Panc1 (cell line): ENCODE measurements at regions not wholly inside any gene's neighbourhood (a gene's known extent, or its start where the extent isn't known, plus 50 kb on each side); places are given as distances from the start of the nearest gene placed in this dataset.

Source experiments
- CTCF ChIP-seq: fragments of 450-650 bp; IDR thresholded peaks from 2 replicates; pipeline ENCODE4 v1.5.1; 2017; ENCODE audit warnings: mild to moderate bottlenecking
- POLR2AphosphoS5 ChIP-seq: IDR thresholded peaks from 2 replicates; pipeline ENCODE4 v1.6.1; 2012; ENCODE audit warnings: mild to moderate bottlenecking, low read depth, low read length, moderate library complexity
- REST ChIP-seq, 2 experiments: IDR thresholded peaks; 2 replicates each; pipeline ENCODE4 v1.6.1; 2011 to 2012; ENCODE audit warnings: low read depth in 2 of 2, control low read depth in 1 of 2, low read length in 1 of 2, mild to moderate bottlenecking in 1 of 2, moderate library complexity in 1 of 2; ENCODE audit not compliant: insufficient read depth in 1 of 2
- SIN3A ChIP-seq: IDR thresholded peaks from 2 replicates; pipeline ENCODE4 v1.6.1; 2012; ENCODE audit warnings: low read depth, mild to moderate bottlenecking, low read length, moderate library complexity, borderline replicate concordance; ENCODE audit not compliant: insufficient read depth
- TCF7L2 ChIP-seq: IDR thresholded peaks from 2 replicates; pipeline ENCODE4 v1.6.1; 2011; ENCODE audit warnings: mild to moderate bottlenecking, low read depth, low read length, inconsistent platforms

GRCh38 chr13:34733721-34734120 lies 208.3 kb upstream of the NBEA start:
- TF ChIP-seq CTCF, result no peak
- TF ChIP-seq POLR2AphosphoS5, result no peak
- no peak for TF ChIP-seq SIN3A
- TF ChIP-seq REST (IDR thresholded peaks at IDR 0.05; ENCODE audit: insufficient read depth in 1 of 2, low read depth in 2 of 2, low read length in 1 of 2), result no peak
- TF ChIP-seq TCF7L2, result no peak
